Common myeloid progenitor, CD34-positive (primary cell): ENCODE measurements at regions not wholly inside any gene's neighbourhood (a gene's known extent, or its start where the extent isn't known, plus 50 kb on each side); places are given as distances from the start of the nearest gene placed in this dataset.

Experiments
- CTCF ChIA-PET: fragments of 350-600 bp; sonication (Branson Sonifier 250); formaldehyde crosslinking; loops from one replicate; lab custom pipeline; 2021; ENCODE audit warnings: antibody characterized with exemption; lab: Charles Lee
- POLR2A ChIA-PET: fragments of 350-600 bp; sonication (Branson Sonifier 250); formaldehyde crosslinking; loops from one replicate; lab custom pipeline; 2021; ENCODE audit warnings: antibody characterized with exemption; lab: Charles Lee
- DNase-seq, 3 donors: peaks; one replicate each; pipeline versions ENCODE4 v3.0.0 to v3.0.0-alpha.2; 2013
- H3K27ac ChIP-seq, 2 experiments: 1 replicate in 1 of 2; 2 replicates in 1 of 2; pipeline ENCODE4 v1.7.0; 2013; ENCODE audit warnings: inconsistent platforms in 2 of 2, low read length in 2 of 2, mild to moderate bottlenecking in 2 of 2, low read depth in 1 of 2, moderate library complexity in 1 of 2; ENCODE audit not compliant: severe bottlenecking in 2 of 2, insufficient read depth in 1 of 2, poor library complexity in 1 of 2
- H3K27me3 ChIP-seq, 5 experiments: replicated peaks in 2 of 5; 1 replicate in 3 of 5; 2 replicates in 2 of 5; pipeline versions ENCODE4 v1.6.1 to v1.7.0; 2013; ENCODE audit warnings: low read length in 4 of 5, mild to moderate bottlenecking in 2 of 5, moderate library complexity in 2 of 5, inconsistent platforms in 1 of 5; ENCODE audit not compliant: insufficient read depth in 5 of 5, control insufficient read depth in 4 of 5
- H3K36me3 ChIP-seq, 4 experiments: 1 replicate in 2 of 4; 2 replicates in 2 of 4; pipeline versions ENCODE4 v1.6.1 to v1.7.0; 2013; ENCODE audit warnings: low read length in 3 of 4, control low read depth in 1 of 4, mild to moderate bottlenecking in 1 of 4; ENCODE audit not compliant: control insufficient read depth in 4 of 4, insufficient read depth in 4 of 4
- H3K4me1 ChIP-seq, 4 experiments: 1 replicate in 3 of 4; 2 replicates in 1 of 4; pipeline versions ENCODE4 v1.6.1 to v1.7.1; 2013; ENCODE audit warnings: low read length in 3 of 4, mild to moderate bottlenecking in 3 of 4, control low read depth in 1 of 4, inconsistent platforms in 1 of 4, moderate library complexity in 1 of 4; ENCODE audit not compliant: control insufficient read depth in 4 of 4, insufficient read depth in 4 of 4; ENCODE audit errors: control extremely low read depth in 1 of 4
- H3K4me3 ChIP-seq, 7 experiments: 1 replicate in 4 of 7; 2 replicates in 3 of 7; pipeline versions ENCODE4 v1.5.1 to v1.7.0; 2013; ENCODE audit warnings: mild to moderate bottlenecking in 7 of 7, low read length in 6 of 7, moderate library complexity in 6 of 7, inconsistent platforms in 2 of 7, low read depth in 2 of 7, control low read depth in 1 of 7; ENCODE audit not compliant: insufficient read depth in 4 of 7, control insufficient read depth in 1 of 7; ENCODE audit errors: extremely low read depth in 1 of 7
- H3K9me3 ChIP-seq, 5 experiments: 1 replicate in 4 of 5; 2 replicates in 1 of 5; pipeline versions ENCODE4 v1.6.1 to v1.7.1; 2013; ENCODE audit warnings: low read length in 4 of 5, mild to moderate bottlenecking in 2 of 5, inconsistent platforms in 1 of 5, low read depth in 1 of 5, moderate library complexity in 1 of 5; ENCODE audit not compliant: control insufficient read depth in 4 of 5, insufficient read depth in 2 of 5; ENCODE audit errors: control extremely low read depth in 1 of 5
- WGBS: methylation state at CpG from one replicate; pipeline ENCODE4 v1.1.5; 2013; ENCODE audit not compliant: insufficient coverage; 5-methylcytosine and 5-hydroxymethylcytosine counted together

GRCh38 chr12:67424784-67425183 lies 155.6 kb downstream of the CAND1 start:
- no peak for DNase-seq
- Histone ChIP-seq H3K4me1 (peaks cover 0 to 9% (median 3%) of the 10 kb centered on the region in 4 experiments), H3K36me3 (no peaks in the 10 kb centered on the region), H3K4me3 (no peak overlapping the region), H3K27me3 (no peaks in the 10 kb centered on the region), H3K27ac (no peak overlapping the region), H3K9me3 (no peaks in the 10 kb centered on the region)
- POLR2A ChIA-PET: interaction anchor here (0.6 kb wide), 1 partner anchor 1486 kb away, joined by 5 read pairs; no protein-coding TSS in a partner anchor
- CTCF ChIA-PET: interaction anchor here (0.8 to 2.1 kb wide), 3 partner anchors 16 to 69 kb away, joined by 3 to 10 read pairs (median 3); no protein-coding TSS in a partner anchor
- whole genome bisulfite sequencing: 93% methylated on average over 1 of the region's 1 CpG

GRCh38 chr12:67425394-67425793 lies 156.2 kb downstream of the CAND1 start:
- ChIA-PET CTCF (interaction anchor here (0.8 to 2.1 kb wide), 4 partner anchors 10 to 70 kb away, joined by 3 to 10 read pairs (median 3); no protein-coding TSS in a partner anchor), POLR2A (no interaction called here)
- WGBS: no CpG with 5 or more reads among the region's 1 CpG
- Histone ChIP-seq H3K27me3 (no peaks in the 10 kb centered on the region), H3K27ac (no peak overlapping the region), H3K4me1 (peaks cover 0 to 9% (median 3%) of the 10 kb centered on the region in 4 experiments), H3K4me3 (no peak overlapping the region), H3K9me3 (no peaks in the 10 kb centered on the region), H3K36me3 (no peaks in the 10 kb centered on the region)
- DNase-seq: no peak

- H3K27ac ChIP-seq: no peak overlapping the region
- POLR2A ChIA-PET: no interaction called here
- DNase-seq: no peak
- CTCF ChIA-PET: interaction anchor here (0.9 to 2.1 kb wide), 3 partner anchors 10 to 70 kb away, joined by 3 to 10 read pairs (median 3); no protein-coding TSS in a partner anchor
- H3K4me1 ChIP-seq: peaks cover 0 to 9% (median 3%) of the 10 kb centered on the region in 4 experiments
- 100% methylated on average over 2 of the region's 2 CpGs for WGBS
- H3K36me3 ChIP-seq: no peaks in the 10 kb centered on the region
- no peak overlapping the region for H3K4me3 ChIP-seq
- no peaks in the 10 kb centered on the region for H3K27me3 ChIP-seq
- H3K9me3 ChIP-seq: no peaks in the 10 kb centered on the region
Observed at GRCh38 chr12:67426067-67426466, 156.9 kb downstream of the CAND1 start.

GRCh38 chr12:67427336-67427735 lies 158.2 kb downstream of the CAND1 start:
- Histone ChIP-seq H3K9me3 (no peaks in the 10 kb centered on the region), H3K27ac (no peak overlapping the region), H3K4me1 (peaks cover 0 to 6% (median 3%) of the 10 kb centered on the region in 4 experiments), H3K4me3 (no peak overlapping the region), H3K36me3 (no peaks in the 10 kb centered on the region), H3K27me3 (no peaks in the 10 kb centered on the region)
- CTCF ChIA-PET: interaction anchor here (1.3 kb wide), 1 partner anchor 17 kb away, joined by 3 read pairs; no protein-coding TSS in a partner anchor
- POLR2A ChIA-PET: no interaction called here
- 100% methylated on average over 2 of the region's 4 CpGs for WGBS
- no peak for DNase-seq

- Histone ChIP-seq H3K27me3 (no peaks in the 10 kb centered on the region), H3K36me3 (no peaks in the 10 kb centered on the region), H3K27ac (no peak overlapping the region), H3K9me3 (no peaks in the 10 kb centered on the region), H3K4me1 (no peaks in the 10 kb centered on the region), H3K4me3 (no peak overlapping the region)
- ChIA-PET CTCF (no interaction called here), POLR2A (no interaction called here)
- WGBS: no CpG with 5 or more reads among the region's 2 CpGs
- no peak for DNase-seq
Observed at GRCh38 chr12:67428431-67428830, 159.3 kb downstream of the CAND1 start.

- WGBS: 93% methylated on average over 8 of the region's 9 CpGs
- DNase-seq: no peak
- POLR2A ChIA-PET: no interaction called here
- Histone ChIP-seq H3K4me1 (peaks cover 0 to 12% (median 4%) of the 10 kb centered on the region in 4 experiments), H3K27me3 (no peaks in the 10 kb centered on the region), H3K9me3 (no peaks in the 10 kb centered on the region), H3K27ac (no peak overlapping the region), H3K4me3 (no peak overlapping the region), H3K36me3 (no peaks in the 10 kb centered on the region)
- CTCF ChIA-PET: interaction anchor here (0.5 to 1.4 kb wide), 3 partner anchors 9 to 20 kb away, joined by 3 to 6 read pairs (median 4); no protein-coding TSS in a partner anchor
Observed at GRCh38 chr12:67430708-67431335, 161.7 kb downstream of the CAND1 start.

GRCh38 chr12:67431411-67432020 lies 162.4 kb downstream of the CAND1 start:
- H3K36me3 ChIP-seq: no peaks in the 10 kb centered on the region
- WGBS: 0% methylated on average over 1 of the region's 6 CpGs
- DNase-seq: no peak
- peaks cover 0 to 19% (median 7%) of the 10 kb centered on the region in 4 experiments for H3K4me1 ChIP-seq
- H3K4me3 ChIP-seq: no peak overlapping the region
- no peaks in the 10 kb centered on the region for H3K9me3 ChIP-seq
- no peak overlapping the region for H3K27ac ChIP-seq
- ChIA-PET CTCF (interaction anchor here (1.4 kb wide), 1 partner anchor 10 kb away, joined by 6 read pairs; no protein-coding TSS in a partner anchor), POLR2A (no interaction called here)
- no peaks in the 10 kb centered on the region for H3K27me3 ChIP-seq
